Neural cell (in vitro differentiated cells): ENCODE measurements at regions not wholly inside any gene's neighbourhood (a gene's known extent, or its start where the extent isn't known, plus 50 kb on each side); places are given as distances from the start of the nearest gene placed in this dataset.
A peak's percentile ranks its signal among the peaks of the same experiment; 100 is the strongest.

Experiments
- H2AFZ ChIP-seq: fragments of 200-600, 300-800 bp; sonication (generic), shearing (Covaris generic); 2 replicates; pipeline ENCODE4 v1.6.0; 2014; ENCODE audit warnings: low read depth, mild to moderate bottlenecking, antibody characterized with exemption, low read length, moderate library complexity
- H3F3A ChIP-seq: fragments of 200-600 bp; shearing (Covaris generic); 2 replicates; pipeline ENCODE4 v1.6.1; 2016; ENCODE audit warnings: mild to moderate bottlenecking, moderate library complexity, mixed read lengths, antibody characterized with exemption, low read length; ENCODE audit not compliant: insufficient read depth, poor library complexity, severe bottlenecking
- H3K27ac ChIP-seq: fragments of 200-600, 300-800 bp; sonication (generic), shearing (Covaris generic); 2 replicates; pipeline ENCODE4 v1.5.1; 2014; ENCODE audit warnings: mild to moderate bottlenecking, low read length, moderate library complexity
- H3K27me3 ChIP-seq: fragments of 300-800, 200-600 bp; sonication (generic), shearing (Covaris generic); 2 replicates; pipeline ENCODE4 v1.6.0; 2014; ENCODE audit warnings: mild to moderate bottlenecking, low read depth, low read length, moderate library complexity; ENCODE audit not compliant: insufficient read depth
- H3K36me3 ChIP-seq: fragments of 300-800, 200-600 bp; sonication (generic), shearing (Covaris generic); 2 replicates; pipeline ENCODE4 v1.5.1; 2014; ENCODE audit warnings: mild to moderate bottlenecking, antibody characterized with exemption, low read length, moderate library complexity; ENCODE audit not compliant: insufficient read depth
- H3K4me2 ChIP-seq: fragments of 300-800, 200-600 bp; sonication (generic), shearing (Covaris generic); 2 replicates; pipeline ENCODE4 v1.6.0; 2014; ENCODE audit warnings: mild to moderate bottlenecking, low read length
- H3K4me3 ChIP-seq: fragments of 300-800, 200-600 bp; sonication (generic), shearing (Covaris generic); 2 replicates; pipeline ENCODE4 v1.5.1; 2014; ENCODE audit warnings: mild to moderate bottlenecking, low read length, moderate library complexity
- H3K79me2 ChIP-seq: fragments of 200-600 bp; shearing (Covaris generic); replicated peaks from 2 replicates; pipeline ENCODE4 v1.6.0; 2014; ENCODE audit warnings: mild to moderate bottlenecking, low read length, moderate library complexity; ENCODE audit not compliant: insufficient read depth
- H3K9ac ChIP-seq: fragments of 300-800, 200-600 bp; sonication (generic), shearing (Covaris generic); 2 replicates; pipeline ENCODE4 v1.6.1; 2016; ENCODE audit warnings: mild to moderate bottlenecking, low read length, mixed read lengths
- H3K9me2 ChIP-seq: fragments of 200-600 bp; shearing (Covaris generic); 2 replicates; pipeline ENCODE4 v1.6.1; 2016; ENCODE audit warnings: mild to moderate bottlenecking, low read length, mixed read lengths; ENCODE audit not compliant: insufficient read depth
- H3K9me3 ChIP-seq: fragments of 200-600, 300-800 bp; sonication (generic), shearing (Covaris generic); 2 replicates; pipeline ENCODE4 v1.6.1; 2016; ENCODE audit warnings: mild to moderate bottlenecking, mixed run types, low read length, moderate library complexity, mixed read lengths
- H4K20me1 ChIP-seq: fragments of 200-600 bp; shearing (Covaris generic); 2 replicates; pipeline ENCODE4 v1.6.1; 2016; ENCODE audit warnings: mild to moderate bottlenecking, mixed run types; ENCODE audit not compliant: insufficient read depth
- CTCF ChIP-seq: fragments of 450-650 bp; IDR thresholded peaks from 2 replicates; pipeline ENCODE4 v1.5.1; 2014; ENCODE audit warnings: antibody characterized with exemption, mild to moderate bottlenecking, moderate library complexity; ENCODE audit not compliant: poor library complexity, severe bottlenecking
- EP300 ChIP-seq: fragments of 450-650 bp; conservative IDR thresholded peaks from 2 replicates; pipeline ENCODE4 v1.6.1; 2014; ENCODE audit warnings: antibody characterized with exemption, mild to moderate bottlenecking, moderate library complexity; ENCODE audit not compliant: poor library complexity, severe bottlenecking
- EZH2 ChIP-seq: fragments of 200-600, 300-800 bp; shearing (Covaris generic), sonication (generic); IDR thresholded peaks from 2 replicates; pipeline ENCODE4 v1.6.1; 2014; ENCODE audit warnings: antibody characterized with exemption, low read length, borderline replicate concordance, mild to moderate bottlenecking; ENCODE audit not compliant: insufficient read depth, poor library complexity, severe bottlenecking
- MXI1 ChIP-seq: fragments of 450-650 bp; conservative IDR thresholded peaks from 2 replicates; pipeline ENCODE4 v1.6.1; 2014; ENCODE audit warnings: antibody characterized with exemption, mild to moderate bottlenecking; ENCODE audit not compliant: poor library complexity, severe bottlenecking
- POLR2AphosphoS5 ChIP-seq: IDR thresholded peaks from 2 replicates; pipeline ENCODE4 v1.6.1; 2012
- RAD21 ChIP-seq: fragments of 450-650 bp; conservative IDR thresholded peaks from 2 replicates; pipeline ENCODE4 v1.6.1; 2014; ENCODE audit warnings: antibody characterized with exemption, mild to moderate bottlenecking, moderate library complexity
- SMC3 ChIP-seq: fragments of 450-650 bp; conservative IDR thresholded peaks from 2 replicates; pipeline ENCODE4 v1.6.1; 2014; ENCODE audit warnings: antibody characterized with exemption, mild to moderate bottlenecking, moderate library complexity; ENCODE audit not compliant: poor library complexity
- TAF1 ChIP-seq: IDR thresholded peaks from 2 replicates; pipeline ENCODE4 v1.6.1; 2012; ENCODE audit warnings: low read depth
- TF ChIP-seq, protein P1 (sequence below): IDR thresholded peaks from 2 replicates; pipeline ENCODE4 v1.6.1; 2012; ENCODE audit warnings: borderline replicate concordance

GRCh38 chr18:37796823-37797349 lies 231.3 kb upstream of the CELF4 start:
- Histone ChIP-seq H3K4me2 (no peak overlapping the region), H3F3A (no peaks in the 10 kb centered on the region), H3K4me3 (no peak overlapping the region), H3K79me2 (no peaks in the 10 kb centered on the region), H4K20me1 (no peaks in the 10 kb centered on the region), H3K27me3 (no peaks in the 10 kb centered on the region), H3K9me3 (no peaks in the 10 kb centered on the region), H3K9me2 (no peaks in the 10 kb centered on the region), H3K36me3 (no peaks in the 10 kb centered on the region), H2AFZ (no peak overlapping the region), H3K27ac (peak overlapping the region; percentile 76), H3K9ac (peak overlapping the region; percentile 21)
- no peak for TF ChIP-seq EZH2
- no peak for TF ChIP-seq TAF1
- TF ChIP-seq POLR2AphosphoS5, result peak; percentile 35
- TF ChIP-seq EP300, result peak; percentile 76
- TF ChIP-seq, protein P1, sequence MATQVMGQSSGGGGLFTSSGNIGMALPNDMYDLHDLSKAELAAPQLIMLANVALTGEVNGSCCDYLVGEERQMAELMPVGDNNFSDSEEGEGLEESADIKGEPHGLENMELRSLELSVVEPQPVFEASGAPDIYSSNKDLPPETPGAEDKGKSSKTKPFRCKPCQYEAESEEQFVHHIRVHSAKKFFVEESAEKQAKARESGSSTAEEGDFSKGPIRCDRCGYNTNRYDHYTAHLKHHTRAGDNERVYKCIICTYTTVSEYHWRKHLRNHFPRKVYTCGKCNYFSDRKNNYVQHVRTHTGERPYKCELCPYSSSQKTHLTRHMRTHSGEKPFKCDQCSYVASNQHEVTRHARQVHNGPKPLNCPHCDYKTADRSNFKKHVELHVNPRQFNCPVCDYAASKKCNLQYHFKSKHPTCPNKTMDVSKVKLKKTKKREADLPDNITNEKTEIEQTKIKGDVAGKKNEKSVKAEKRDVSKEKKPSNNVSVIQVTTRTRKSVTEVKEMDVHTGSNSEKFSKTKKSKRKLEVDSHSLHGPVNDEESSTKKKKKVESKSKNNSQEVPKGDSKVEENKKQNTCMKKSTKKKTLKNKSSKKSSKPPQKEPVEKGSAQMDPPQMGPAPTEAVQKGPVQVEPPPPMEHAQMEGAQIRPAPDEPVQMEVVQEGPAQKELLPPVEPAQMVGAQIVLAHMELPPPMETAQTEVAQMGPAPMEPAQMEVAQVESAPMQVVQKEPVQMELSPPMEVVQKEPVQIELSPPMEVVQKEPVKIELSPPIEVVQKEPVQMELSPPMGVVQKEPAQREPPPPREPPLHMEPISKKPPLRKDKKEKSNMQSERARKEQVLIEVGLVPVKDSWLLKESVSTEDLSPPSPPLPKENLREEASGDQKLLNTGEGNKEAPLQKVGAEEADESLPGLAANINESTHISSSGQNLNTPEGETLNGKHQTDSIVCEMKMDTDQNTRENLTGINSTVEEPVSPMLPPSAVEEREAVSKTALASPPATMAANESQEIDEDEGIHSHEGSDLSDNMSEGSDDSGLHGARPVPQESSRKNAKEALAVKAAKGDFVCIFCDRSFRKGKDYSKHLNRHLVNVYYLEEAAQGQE, result peak; percentile 80
- peak; percentile 12 for TF ChIP-seq RAD21
- no peak for TF ChIP-seq CTCF
- peak; percentile 16 for TF ChIP-seq MXI1

DNA sequence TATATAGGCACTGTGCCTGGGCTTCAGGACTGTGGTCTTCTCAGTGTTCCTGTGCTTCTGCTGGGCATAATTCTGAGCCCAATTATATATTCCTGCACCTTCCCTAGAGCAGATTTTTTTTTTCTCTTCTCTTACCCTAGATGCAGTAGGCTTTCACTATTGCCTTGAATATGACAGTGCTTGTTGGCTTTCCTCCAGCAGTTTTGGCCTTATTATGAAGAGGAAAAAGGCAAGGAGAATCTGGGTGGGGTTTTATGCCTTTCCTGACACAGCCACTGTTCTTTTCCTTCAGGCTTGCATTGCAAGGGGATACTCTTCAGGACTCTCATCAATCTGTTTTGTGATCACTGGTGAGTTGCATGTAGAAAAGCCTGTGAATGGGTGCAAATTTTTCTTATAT lies 221.9 kb upstream of the CELF4 start:
- Histone ChIP-seq H3K9ac (no peak overlapping the region), H3K4me2 (no peak overlapping the region), H4K20me1 (no peaks in the 10 kb centered on the region), H3K27ac (no peak overlapping the region), H3K4me3 (no peak overlapping the region), H3K27me3 (no peaks in the 10 kb centered on the region), H3F3A (no peaks in the 10 kb centered on the region), H2AFZ (no peak overlapping the region), H3K9me2 (no peaks in the 10 kb centered on the region), H3K36me3 (no peaks in the 10 kb centered on the region), H3K9me3 (no peaks in the 10 kb centered on the region), H3K79me2 (no peaks in the 10 kb centered on the region)
- no peak for TF ChIP-seq RAD21
- no peak for TF ChIP-seq POLR2AphosphoS5
- TF ChIP-seq SMC3, result no peak
- TF ChIP-seq EZH2, result no peak
- TF ChIP-seq TAF1, result no peak
- no peak for TF ChIP-seq MXI1
- no peak for TF ChIP-seq EP300
- TF ChIP-seq CTCF, result no peak
- TF ChIP-seq, protein P1, result no peak
